Psoas muscle (tissue), 7 donors: ENCODE measurements at regions not wholly inside any gene's neighbourhood (a gene's known extent, or its start where the extent isn't known, plus 50 kb on each side); places are given as distances from the start of the nearest gene placed in this dataset.

Experiments used
- ATAC-seq, 4 donors: fragments of 200-7000 bp; cut with Tn5 transposase; one replicate each; pipeline ENCODE4 v1.9.1; 2020; ENCODE audit warnings: moderate library complexity in 3 of 4, mild to moderate bottlenecking in 2 of 4
- DNase-seq, 2 donors: peaks; one replicate each; pipeline ENCODE4 v3.0.0-alpha.2; 2020
- H3K27ac ChIP-seq: fragments of 200-600 bp; one replicate; pipeline ENCODE4 v1.8.0; 2022
- H3K27me3 ChIP-seq, 3 donors: fragments of 200-600 bp in 1 of 3; one replicate each; pipeline versions ENCODE4 v1.6.1 to v1.8.0; 2013 to 2022; ENCODE audit warnings: low read length in 2 of 3, mild to moderate bottlenecking in 2 of 3, moderate library complexity in 1 of 3; ENCODE audit not compliant: insufficient read depth in 3 of 3
- H3K36me3 ChIP-seq, 2 donors: fragments of 200-600 bp in 1 of 2; one replicate each; pipeline versions ENCODE4 v1.6.1 to v1.8.0; 2013 to 2022; ENCODE audit warnings: low read depth in 1 of 2, mild to moderate bottlenecking in 1 of 2, moderate library complexity in 1 of 2; ENCODE audit not compliant: insufficient read depth in 1 of 2
- H3K4me1 ChIP-seq: fragments of 200-600 bp; one replicate; pipeline ENCODE4 v1.8.0; 2022
- H3K4me3 ChIP-seq: fragments of 200-600 bp; one replicate; pipeline ENCODE4 v1.8.0; 2022; ENCODE audit warnings: mild to moderate bottlenecking
- H3K9me3 ChIP-seq: fragments of 200-600 bp; one replicate; pipeline ENCODE4 v1.8.0; 2022
- CTCF ChIP-seq: fragments of 200-600 bp; IDR thresholded peaks from one replicate; pipeline ENCODE4 v1.8.0; 2022; ENCODE audit warnings: antibody characterized with exemption
- WGBS, 3 donors: extraction: QIAGEN DNeasy Blood & Tissue Kit; methylation state at CpG; one replicate each; pipeline versions ENCODE4 v1.1.6 to v1.1.7; 2013; 5-methylcytosine and 5-hydroxymethylcytosine counted together
- intact Hi-C, 2 donors: fragments of 100-400 bp; cut with DNase I; formaldehyde crosslinking; loops; one replicate each; pipeline versions ENCODE4 v1.11.0 to v1.14.2; 2022
- donor health status: healthy with polysubstance abuse.
- donor health status: DM: no; HTN: no; CAD: no; lungs with moderate emphysema.
- donor health status: Bipolar disorder and iron deficiency.
- donor health status: healthy.
- donor health status: DM: yes; HTN: yes; CAD: no.
- donor health status: DM: no; HTN: no; CAD: no.
- donor health status: DM: yes; HTN: yes; CAD: no.

GRCh38 chr16:77556201-77556873, 121.5 kb upstream of the ADAMTS18 start:
- Histone ChIP-seq H3K27ac (no peak overlapping the region), H3K4me1 (no peaks in the 10 kb centered on the region), H3K36me3 (no peaks in the 10 kb centered on the region), H3K27me3 (no peaks in the 10 kb centered on the region), H3K9me3 (no peaks in the 10 kb centered on the region), H3K4me3 (no peak overlapping the region)
- WGBS, 3 donors = 50 to 60% (median 51%) methylated on average over 10 of the region's 10 CpGs
- TF ChIP-seq CTCF = no peak
- intact Hi-C loops = no loop called here
- DNase-seq (no peak), ATAC-seq (no peak)

GRCh38 chr16:77557385-77557784, 122.6 kb upstream of the ADAMTS18 start:
- Histone ChIP-seq H3K4me1 (no peaks in the 10 kb centered on the region), H3K36me3 (no peaks in the 10 kb centered on the region), H3K9me3 (no peaks in the 10 kb centered on the region), H3K27ac (no peak overlapping the region), H3K27me3 (no peaks in the 10 kb centered on the region), H3K4me3 (no peak overlapping the region)
- 23 to 67% (median 43%) methylated on average over 2 of the region's 2 CpGs for WGBS, 3 donors
- no peak for TF ChIP-seq CTCF
- intact Hi-C loops = no loop called here
- DNase-seq (no peak), ATAC-seq (no peak)

GRCh38 chr16:77558786-77559185, 124.0 kb upstream of the ADAMTS18 start:
- WGBS, 3 donors = 68 to 82% (median 74%) methylated on average over 2 of the region's 2 CpGs
- Histone ChIP-seq H3K27me3 (peaks cover 0 to 2% (median 0%) of the 10 kb centered on the region in 3 donors), H3K36me3 (no peaks in the 10 kb centered on the region), H3K27ac (no peak overlapping the region), H3K4me3 (no peak overlapping the region), H3K4me1 (no peaks in the 10 kb centered on the region), H3K9me3 (no peaks in the 10 kb centered on the region)
- no peak for ATAC-seq
- no peak for DNase-seq
- no peak for TF ChIP-seq CTCF
- intact Hi-C loops = no loop called here

GRCh38 chr16:77562497-77562896, 127.7 kb upstream of the ADAMTS18 start:
- Histone ChIP-seq H3K27ac (no peak overlapping the region), H3K4me1 (no peaks in the 10 kb centered on the region), H3K9me3 (no peaks in the 10 kb centered on the region), H3K36me3 (no peaks in the 10 kb centered on the region), H3K27me3 (peaks cover 0 to 2% (median 0%) of the 10 kb centered on the region in 3 donors), H3K4me3 (no peak overlapping the region)
- no peak for ATAC-seq
- no peak for DNase-seq
- no peak for TF ChIP-seq CTCF
- intact Hi-C loops = no loop called here

- Histone ChIP-seq H3K9me3 (no peaks in the 10 kb centered on the region), H3K4me3 (no peak overlapping the region), H3K27me3 (peaks cover 0 to 2% (median 0%) of the 10 kb centered on the region in 3 donors), H3K27ac (no peak overlapping the region), H3K4me1 (no peaks in the 10 kb centered on the region), H3K36me3 (no peaks in the 10 kb centered on the region)
- TF ChIP-seq CTCF = no peak
- intact Hi-C loops = no loop called here
- ATAC-seq (no peak), DNase-seq (no peak)
- WGBS, 3 donors = 33 to 52% (median 41%) methylated on average over 5 of the region's 5 CpGs
Measured at GRCh38 chr16:77564791-77565390, 130.1 kb upstream of the ADAMTS18 start.
